Pancreas (tissue), 10 donors: ENCODE measurements at regions not wholly inside any gene's neighbourhood (a gene's known extent, or its start where the extent isn't known, plus 50 kb on each side); places are given as distances from the start of the nearest gene placed in this dataset.

Source experiments
- ATAC-seq, 4 donors: fragments of 200-7000 bp; cut with Tn5 transposase; one replicate each; pipeline versions ENCODE4 v1.8.0 to v1.9.1; 2020; ENCODE audit warnings: mild to moderate bottlenecking in 4 of 4, moderate library complexity in 4 of 4
- DNase-seq, 6 donors: peaks; one replicate each; pipeline ENCODE4 v3.0.0-alpha.2; 2020
- FAIRE-seq: peaks from 2 replicates; lab custom pipeline; 2012; peaks lifted over from hg19 to GRCh38; lab: Jason Lieb, UNC
- H3K27ac ChIP-seq, 4 donors: fragments of 200-600 bp; sonication (generic); 1 replicate in 3 of 4; 2 replicates in 1 of 4; pipeline versions ENCODE4 v1.5.0 to v1.8.0; 2020
- H3K27me3 ChIP-seq, 4 donors: fragments of 200-600 bp; one replicate each; pipeline ENCODE4 v1.8.0; 2021
- H3K36me3 ChIP-seq, 3 donors: fragments of 200-600 bp; sonication (generic) in 1 of 3; one replicate each; pipeline versions ENCODE4 v1.5.0 to v1.8.0; 2020 to 2021
- H3K4me1 ChIP-seq, 3 donors: fragments of 200-600 bp; one replicate each; pipeline ENCODE4 v1.8.0; 2021
- H3K4me3 ChIP-seq, 4 donors: fragments of 200-600 bp; sonication (generic) in 2 of 4; one replicate each; pipeline versions ENCODE4 v1.5.0 to v1.8.0; 2020 to 2021
- H3K9me3 ChIP-seq, 4 donors: fragments of 200-600 bp; one replicate each; pipeline ENCODE4 v1.8.0; 2021
- CTCF ChIP-seq, 4 donors: fragments of 200-600 bp; sonication (generic) in 3 of 4; IDR thresholded peaks; one replicate each; pipeline versions ENCODE4 v1.5.0 to v1.8.0; 2021; ENCODE audit warnings: antibody characterized with exemption in 4 of 4
- WGBS, 2 donors: extraction: QIAGEN DNeasy Blood & Tissue Kit; methylation state at CpG; one replicate each; pipeline ENCODE4 v1.1.7; 2013; 5-methylcytosine and 5-hydroxymethylcytosine counted together
- intact Hi-C, 3 donors: fragments of 100-400 bp; cut with DNase I; formaldehyde crosslinking; loops; one replicate each; pipeline versions ENCODE4 v1.11.1 to v1.14.2; 2022
- donor health status: healthy with polysubstance abuse.
- donor health status: DM: no; HTN: no; CAD: no; lungs with moderate emphysema.
- donor health status: DM: no; HTN: no; CAD: no.
- donor health status: control.
- donor health status: control.
- donor health status: Bipolar disorder and iron deficiency.
- donor health status: DM: yes; HTN: yes; CAD: no.
- donor health status: DM: no; HTN: no; CAD: no.
- donor health status: DM: no; HTN: no; CAD: no.
- donor health status: DM: yes; HTN: yes; CAD: no.

DNA sequence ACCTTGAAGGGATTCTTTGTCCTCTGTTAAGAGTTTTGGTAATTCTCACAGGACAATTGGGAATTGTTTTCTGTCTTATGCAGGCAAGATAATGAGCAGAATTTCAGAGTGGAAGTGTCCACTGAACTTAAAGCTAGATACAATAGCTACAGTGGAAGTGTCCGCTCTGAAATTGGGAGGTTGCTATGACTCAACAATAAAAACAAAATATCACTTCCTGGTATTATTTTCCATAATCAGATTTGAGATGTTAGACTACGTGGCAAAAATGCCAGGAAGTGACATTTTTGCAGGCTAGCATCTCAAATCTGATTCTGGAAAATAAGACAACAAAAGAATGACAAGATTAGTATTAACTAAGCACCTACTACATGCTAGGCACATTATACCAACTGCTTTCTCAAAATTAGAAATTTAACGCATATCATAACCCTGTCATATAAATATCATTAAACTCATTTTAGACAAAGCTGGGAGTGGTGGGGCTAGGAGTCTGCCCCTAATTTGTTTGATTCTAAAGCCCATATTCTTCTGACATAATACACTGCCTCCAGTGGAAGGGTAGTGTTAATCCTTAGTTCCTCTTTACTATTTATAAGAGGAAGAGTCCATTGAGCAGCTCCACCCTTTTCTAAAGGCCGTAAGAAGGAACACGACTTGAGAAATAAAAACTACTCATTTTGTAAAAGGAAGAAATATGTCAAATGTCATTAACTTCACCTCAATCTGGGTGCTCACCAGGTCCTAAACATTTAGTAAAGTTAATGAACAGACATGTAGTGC is 266.9 kb upstream of the STT3B start:
- no peak overlapping the region for H3K27ac ChIP-seq
- no peaks in the 10 kb centered on the region for H3K9me3 ChIP-seq
- 83 to 88% methylated on average over 5 of the region's 5 CpGs for WGBS, 2 donors
- FAIRE-seq (no peak), DNase-seq (no peak), ATAC-seq (no peak)
- H3K27me3 ChIP-seq, result no peaks in the 10 kb centered on the region
- no peak for TF ChIP-seq CTCF (IDR thresholded peaks at IDR 0.05)
- no peaks in the 10 kb centered on the region for H3K36me3 ChIP-seq
- no peaks in the 10 kb centered on the region for H3K4me1 ChIP-seq
- intact Hi-C loops, result no loop called here
- H3K4me3 ChIP-seq, result no peak overlapping the region

GRCh38 chr3:31268868-31269267 is 263.9 kb upstream of the STT3B start:
- no peaks in the 10 kb centered on the region for H3K9me3 ChIP-seq
- 76 to 86% methylated on average over 7 of the region's 7 CpGs for WGBS, 2 donors
- FAIRE-seq, result no peak
- ATAC-seq, result no peak
- no peak overlapping the region for H3K27ac ChIP-seq
- TF ChIP-seq CTCF (IDR thresholded peaks at IDR 0.05), result no peak
- no peaks in the 10 kb centered on the region for H3K36me3 ChIP-seq
- no peaks in the 10 kb centered on the region for H3K4me1 ChIP-seq
- H3K4me3 ChIP-seq, result no peak overlapping the region
- intact Hi-C loops, result no loop called here
- no peak for DNase-seq
- H3K27me3 ChIP-seq, result no peaks in the 10 kb centered on the region

DNA sequence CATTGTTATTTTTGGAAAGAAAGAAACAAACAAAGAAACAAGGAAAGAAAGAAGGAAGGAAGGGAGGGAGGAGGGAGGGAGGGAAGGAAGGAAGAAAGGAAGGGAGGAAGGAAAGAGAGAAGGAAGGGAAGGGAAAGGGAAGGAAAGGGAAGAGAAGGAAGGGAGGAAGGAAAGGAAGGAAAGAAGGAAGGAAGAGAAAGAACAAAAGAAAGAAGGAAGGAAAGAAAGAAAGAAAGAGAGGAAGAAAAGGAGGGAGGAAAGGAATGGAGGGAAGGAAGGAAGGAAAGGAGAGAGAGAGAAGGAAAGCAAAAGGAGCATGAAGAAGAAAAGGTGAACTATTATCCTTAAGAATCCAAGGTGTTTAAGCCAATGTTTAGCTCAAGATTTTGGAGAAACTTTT is 262.7 kb upstream of the STT3B start:
- no peaks in the 10 kb centered on the region for H3K36me3 ChIP-seq
- no peaks in the 10 kb centered on the region for H3K9me3 ChIP-seq
- H3K4me1 ChIP-seq, result peaks cover 0 to 4% (median under 1%) of the 10 kb centered on the region in 3 donors
- no peak overlapping the region for H3K4me3 ChIP-seq
- ATAC-seq (no peak), FAIRE-seq (no peak), DNase-seq (no peak)
- TF ChIP-seq CTCF (IDR thresholded peaks at IDR 0.05), result no peak
- H3K27ac ChIP-seq, result no peak overlapping the region
- intact Hi-C loops, result no loop called here
- H3K27me3 ChIP-seq, result no peaks in the 10 kb centered on the region

- H3K27ac ChIP-seq, result peak overlapping the region; percentile 15 to 67 (median 48)
- H3K9me3 ChIP-seq, result no peaks in the 10 kb centered on the region
- 74 to 79% methylated on average over 3 of the region's 3 CpGs for WGBS, 2 donors
- H3K27me3 ChIP-seq, result no peaks in the 10 kb centered on the region
- TF ChIP-seq CTCF (IDR thresholded peaks at IDR 0.05), result no peak
- peaks cover 0 to 10% (median 7%) of the 10 kb centered on the region in 3 donors for H3K4me1 ChIP-seq
- DNase-seq (no peak), ATAC-seq (peak in 3 of 4 donors; percentile 26 to 37 (median 30)), FAIRE-seq (no peak)
- intact Hi-C loops, result no loop called here
- H3K36me3 ChIP-seq, result no peaks in the 10 kb centered on the region
- H3K4me3 ChIP-seq, result no peak overlapping the region
These were observed 258.2 kb upstream of the STT3B start for GRCh38 chr3:31274326-31275024.
